HG02870 (cell line): ENCODE measurements at regions not wholly inside any gene's neighbourhood (a gene's known extent, or its start where the extent isn't known, plus 50 kb on each side); places are given as distances from the start of the nearest gene placed in this dataset.
"Not testable (repeated sequence)": the region's sequence is repeated elsewhere in the genome, so short reads cannot be mapped to it uniquely, and the experiment has no call there.

Experiments used
- ATAC-seq: cut with Tn5 transposase; IDR thresholded peaks from one replicate; pipeline ENCODE4 v1.9.1; 2021; ENCODE audit warnings: mild to moderate bottlenecking, moderate library complexity; ENCODE audit not compliant: unreplicated experiment

DNA sequence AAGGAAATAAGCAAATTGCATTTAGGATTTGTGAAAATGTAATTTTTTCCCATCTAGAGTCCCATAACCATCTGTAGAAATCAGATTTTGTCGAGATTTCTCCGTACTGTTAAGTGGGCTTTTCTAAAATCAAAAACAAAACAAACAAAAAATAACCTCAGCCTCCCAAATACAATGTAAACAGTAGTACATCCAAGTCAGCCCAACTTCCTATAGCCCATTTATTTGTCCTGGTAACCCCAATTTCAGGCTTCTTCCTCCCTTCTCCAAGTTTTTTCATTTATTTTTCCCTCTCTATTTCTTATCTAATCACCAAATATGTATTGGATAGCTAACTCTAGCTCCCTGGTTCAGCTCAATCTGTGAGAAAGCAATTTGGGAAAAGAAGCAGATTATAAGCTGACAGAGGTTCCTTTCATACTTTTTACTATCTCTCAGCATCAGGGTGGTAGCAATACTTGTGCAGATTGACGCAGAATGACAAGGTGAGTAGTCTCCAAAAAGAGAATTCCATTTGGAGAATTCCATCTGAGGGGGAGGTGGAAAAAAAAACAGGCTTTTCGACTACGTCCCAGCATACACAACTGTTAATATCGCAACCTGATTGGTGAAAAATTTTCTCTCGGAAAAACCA, 132.6 kb upstream of the BTN3A2 start:
- ATAC-seq: no peak

DNA sequence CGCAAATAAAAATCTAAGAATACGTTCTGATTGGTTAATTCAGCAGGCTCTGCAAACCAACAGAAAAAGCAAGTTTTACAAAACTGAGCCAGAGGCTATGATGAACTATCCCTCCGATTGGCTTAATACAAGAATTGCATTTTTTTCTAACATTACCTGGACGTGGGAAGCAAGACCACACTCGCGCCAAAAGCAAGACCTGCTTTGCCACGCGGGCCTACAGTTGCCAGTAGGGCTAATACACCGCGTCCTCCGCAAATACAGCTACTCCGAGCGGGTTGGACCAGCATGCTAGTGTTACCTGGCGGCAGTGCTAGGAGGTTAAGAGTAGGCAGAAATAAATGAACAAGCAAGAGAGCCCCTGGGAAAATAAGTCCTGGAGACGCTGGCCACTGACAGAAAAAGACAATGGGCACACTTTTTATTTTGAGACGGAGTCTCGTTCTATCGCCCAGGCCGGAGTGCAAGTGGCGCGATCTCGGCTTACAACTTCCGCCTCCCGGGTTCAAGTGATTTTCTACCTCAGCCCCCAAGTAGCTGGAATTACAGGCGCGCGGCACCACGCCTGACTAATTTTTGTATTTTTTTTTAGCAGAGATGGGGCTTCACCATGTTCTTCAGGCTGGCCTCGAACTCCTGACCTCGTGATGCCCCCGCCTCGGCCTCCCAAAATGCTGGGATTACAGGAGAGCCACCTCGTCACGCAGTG, 131.9 kb upstream of the BTN3A2 start:
- peak; percentile 9 for ATAC-seq

DNA sequence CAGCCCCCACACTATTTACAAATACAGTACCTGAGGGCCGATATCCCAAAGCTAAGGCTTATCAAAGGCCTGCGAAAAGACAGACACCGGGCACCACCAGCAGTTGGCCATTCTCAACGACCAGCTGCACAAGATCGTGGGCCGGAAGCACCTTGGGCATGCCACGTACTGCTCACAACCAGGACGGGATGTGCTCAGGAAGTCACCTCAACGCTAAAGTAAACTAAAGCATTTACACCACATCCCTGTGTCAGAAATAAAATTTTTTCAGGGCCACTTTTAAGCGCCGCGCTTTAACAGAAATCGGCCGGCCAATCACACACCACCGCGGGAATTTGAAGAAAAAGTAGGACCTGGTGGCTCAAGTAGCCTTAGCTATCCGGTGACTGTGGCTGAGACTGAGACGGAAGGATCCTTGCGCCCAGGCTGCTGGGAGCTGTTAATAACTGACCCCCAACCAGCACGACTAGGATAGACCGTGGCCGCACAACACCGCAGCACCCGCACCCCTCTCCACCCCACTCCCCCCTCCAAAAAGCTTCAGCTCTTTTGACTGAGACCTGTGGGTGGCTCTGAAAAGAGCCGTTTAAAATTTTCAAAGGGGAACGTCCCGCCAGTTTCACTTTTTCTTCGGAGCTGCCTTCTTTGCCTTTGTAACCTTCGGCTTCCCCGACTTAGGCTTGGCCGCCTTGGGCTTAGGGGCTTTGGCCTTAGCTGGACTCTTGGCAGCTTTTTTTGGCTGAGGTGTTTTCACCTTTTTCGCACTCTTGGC, 131.2 kb upstream of the BTN3A2 start:
- ATAC-seq: peak; percentile 40

DNA sequence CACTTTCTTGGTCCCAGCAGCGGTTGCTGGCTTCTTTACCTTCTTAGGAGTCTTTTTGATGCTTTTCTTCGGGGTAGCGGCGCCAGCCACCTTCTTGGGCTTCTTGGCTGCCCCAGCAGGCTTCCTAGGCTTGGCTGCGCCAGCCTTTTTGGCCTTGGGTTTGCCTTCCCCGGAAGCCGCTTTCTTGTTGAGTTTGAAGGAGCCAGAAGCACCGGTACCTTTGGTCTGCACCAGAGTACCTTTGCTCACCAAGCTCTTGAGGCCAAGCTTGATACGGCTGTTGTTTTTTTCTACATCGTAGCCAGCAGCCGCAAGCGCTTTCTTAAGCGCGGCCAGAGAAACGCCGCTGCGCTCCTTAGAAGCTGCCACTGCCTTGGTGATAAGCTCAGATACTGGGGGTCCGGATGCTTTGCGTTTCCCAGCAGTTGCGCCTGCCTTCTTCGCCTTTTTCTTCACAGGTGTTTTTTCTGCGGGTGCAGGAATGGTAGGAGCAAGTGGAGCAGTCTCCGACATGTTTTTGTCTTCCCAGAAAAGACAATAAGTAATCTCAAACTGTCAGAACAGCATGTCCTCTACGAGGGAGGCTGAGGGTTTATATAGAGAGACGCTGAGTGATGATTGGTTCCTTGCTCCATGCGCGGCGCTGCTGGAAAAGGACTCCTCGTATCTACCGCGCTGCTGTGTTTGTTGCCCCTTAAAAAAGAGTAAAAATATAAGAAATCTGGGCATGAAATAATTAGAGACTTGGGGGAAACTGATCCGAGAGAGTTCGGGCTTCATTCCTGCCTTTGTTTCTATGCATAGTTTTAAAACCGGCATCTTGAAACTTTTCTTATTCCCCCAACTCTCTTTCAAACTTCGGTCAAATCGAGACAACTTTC, 130.3 kb upstream of the BTN3A2 start:
- peak; percentile 47 for ATAC-seq

DNA sequence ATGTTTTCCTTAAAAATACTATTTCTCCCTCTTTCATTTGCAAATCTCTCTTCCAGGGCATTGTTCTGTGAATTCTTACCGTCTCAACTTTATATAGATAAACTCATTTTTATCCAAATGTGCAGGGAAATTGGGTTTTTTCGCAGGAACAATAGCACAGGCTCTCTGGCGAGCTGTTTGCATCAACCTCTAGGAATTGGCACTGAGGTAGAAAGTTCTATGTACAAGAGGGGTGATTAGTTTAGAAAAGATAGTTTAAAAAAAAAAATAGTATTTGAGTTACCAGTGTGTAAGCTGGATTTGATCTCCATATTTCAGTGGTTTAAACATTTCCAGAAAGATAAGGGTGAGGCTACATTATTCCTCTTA, 129.7 kb upstream of the BTN3A2 start:
- ATAC-seq: no peak

DNA sequence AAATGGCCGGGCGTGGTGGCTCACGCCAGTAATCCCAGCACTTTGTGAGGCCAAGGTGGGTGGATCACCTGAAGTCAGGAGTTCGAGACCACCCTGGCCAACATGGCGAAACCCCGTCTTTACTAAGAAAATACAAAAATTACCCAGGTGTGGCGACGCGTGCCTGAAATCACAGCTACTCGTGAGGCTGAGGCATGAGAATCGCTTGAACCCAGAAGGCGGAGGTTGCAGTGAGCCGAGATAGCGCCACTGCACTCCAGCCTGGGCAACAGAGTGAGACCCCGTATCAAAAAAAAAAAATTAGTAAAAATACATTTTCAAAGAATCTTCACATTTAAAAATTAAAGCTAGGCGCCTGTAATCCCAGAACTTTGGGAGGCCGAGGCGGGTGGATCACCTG, 125.6 kb upstream of the BTN3A2 start:
- ATAC-seq: not testable (repeated sequence)

DNA sequence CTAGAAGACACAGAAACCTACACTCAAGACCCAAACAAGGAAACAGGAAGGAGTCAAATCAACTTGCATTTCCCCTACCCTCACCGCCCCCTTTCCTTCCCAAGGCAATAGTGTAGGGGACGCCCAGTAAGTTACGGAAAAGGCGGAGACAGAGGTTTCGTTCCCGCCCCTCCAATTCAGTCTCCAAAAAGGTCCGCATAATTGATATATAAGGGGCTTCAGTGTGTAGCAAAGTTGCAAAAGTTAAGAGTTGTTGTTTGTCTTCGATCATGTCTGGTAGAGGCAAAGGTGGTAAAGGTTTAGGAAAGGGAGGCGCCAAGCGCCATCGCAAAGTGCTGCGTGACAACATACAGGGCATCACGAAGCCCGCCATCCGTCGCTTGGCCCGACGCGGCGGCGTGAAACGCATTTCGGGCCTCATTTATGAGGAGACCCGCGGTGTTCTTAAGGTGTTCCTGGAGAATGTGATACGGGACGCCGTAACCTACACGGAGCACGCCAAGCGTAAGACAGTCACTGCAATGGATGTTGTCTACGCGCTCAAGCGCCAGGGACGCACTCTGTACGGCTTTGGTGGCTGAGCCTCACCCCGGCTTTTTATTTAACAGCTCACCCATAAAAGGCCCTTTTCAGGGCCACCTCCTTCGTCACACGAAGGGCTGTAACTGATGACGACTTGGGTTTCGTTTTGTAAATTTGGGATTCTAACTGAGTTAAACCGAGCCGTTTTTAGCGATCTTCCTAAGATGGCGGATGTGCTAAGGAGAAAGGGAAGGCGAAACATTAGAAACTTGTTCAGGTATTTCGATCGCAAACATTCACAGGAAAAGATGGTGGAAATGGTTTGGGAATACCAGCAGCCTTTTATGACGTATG, 124.6 kb upstream of the BTN3A2 start:
- ATAC-seq: peak; percentile 57

DNA sequence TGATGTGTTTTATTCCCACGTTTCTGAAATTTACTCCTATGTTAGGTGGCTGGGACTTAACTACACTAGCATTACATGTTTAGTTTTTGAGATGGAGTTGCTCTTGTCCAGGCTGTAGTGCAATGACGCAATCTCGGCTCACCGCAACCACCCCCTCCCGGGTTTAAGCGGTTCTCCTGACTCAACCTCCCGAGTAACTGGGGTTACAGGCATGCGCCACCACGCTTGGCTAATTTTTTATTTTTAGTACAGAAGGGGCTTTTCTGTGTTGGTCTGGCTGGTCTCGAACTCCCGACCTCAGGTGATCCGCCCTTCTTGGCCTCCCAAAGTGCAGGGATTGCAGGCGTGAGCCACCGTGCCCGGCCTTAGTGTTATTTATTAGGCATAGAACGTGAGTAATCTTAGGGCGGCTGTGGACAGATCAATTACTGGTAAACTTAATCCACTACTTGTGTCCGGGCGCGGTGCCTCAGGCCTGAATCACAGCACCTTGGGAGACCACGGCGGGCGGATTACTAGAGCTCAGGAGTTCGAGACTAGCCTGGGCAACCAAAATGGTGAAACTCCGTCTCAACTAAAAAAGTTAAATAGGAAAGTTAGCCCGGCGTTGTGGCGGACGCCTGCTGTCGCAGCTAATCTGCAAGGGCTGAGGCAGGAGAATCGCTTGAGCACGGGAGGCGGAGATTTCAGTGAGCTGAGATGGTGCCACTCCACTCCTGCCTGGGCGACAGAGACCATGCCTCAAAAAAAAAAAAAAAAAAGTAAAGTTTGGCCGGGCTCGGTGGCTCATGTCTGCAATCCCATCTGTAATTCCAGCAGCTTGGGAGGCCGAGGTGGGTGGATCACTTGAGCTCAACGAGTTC, 123.7 kb upstream of the BTN3A2 start:
- ATAC-seq: peak; percentile 26

DNA sequence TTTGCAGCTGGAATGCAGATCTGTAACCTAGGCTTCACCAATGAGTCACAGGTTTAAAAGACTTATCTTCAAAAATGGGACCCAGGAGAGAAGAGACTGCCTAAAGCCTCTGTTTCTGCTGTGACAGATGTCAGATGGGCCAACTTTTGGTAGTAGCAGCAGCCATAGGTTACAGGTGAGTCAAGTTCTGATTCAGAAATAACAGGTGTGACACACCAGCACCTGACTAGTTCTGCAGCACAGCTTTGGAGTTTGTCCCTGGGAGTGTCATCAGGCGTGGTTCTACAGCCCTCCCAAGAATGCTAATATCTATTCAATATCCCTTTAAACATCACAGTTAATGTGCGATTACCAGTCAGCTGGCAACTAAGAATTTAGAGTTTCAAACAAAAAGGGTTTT, 121.9 kb upstream of the BTN3A2 start:
- no peak for ATAC-seq

DNA sequence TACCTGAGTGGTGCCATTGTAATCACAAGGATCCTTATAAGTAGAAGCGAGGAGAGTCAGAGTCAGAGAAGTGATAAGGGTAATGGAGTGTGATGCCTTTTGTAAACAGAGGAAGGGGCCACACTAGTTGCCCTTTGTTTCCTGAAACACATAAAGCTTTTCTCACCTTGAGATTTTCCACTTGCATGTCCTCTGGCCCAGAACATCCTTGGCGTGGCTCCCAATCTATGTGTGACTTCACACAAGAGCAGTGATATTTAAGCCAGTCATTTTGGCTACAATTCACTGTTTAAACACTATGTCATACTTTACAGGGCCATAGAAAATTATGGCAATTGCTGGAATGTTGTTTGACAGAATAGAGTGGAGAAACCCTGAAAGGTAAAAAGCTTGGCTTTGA, 121.2 kb upstream of the BTN3A2 start:
- no peak for ATAC-seq

DNA sequence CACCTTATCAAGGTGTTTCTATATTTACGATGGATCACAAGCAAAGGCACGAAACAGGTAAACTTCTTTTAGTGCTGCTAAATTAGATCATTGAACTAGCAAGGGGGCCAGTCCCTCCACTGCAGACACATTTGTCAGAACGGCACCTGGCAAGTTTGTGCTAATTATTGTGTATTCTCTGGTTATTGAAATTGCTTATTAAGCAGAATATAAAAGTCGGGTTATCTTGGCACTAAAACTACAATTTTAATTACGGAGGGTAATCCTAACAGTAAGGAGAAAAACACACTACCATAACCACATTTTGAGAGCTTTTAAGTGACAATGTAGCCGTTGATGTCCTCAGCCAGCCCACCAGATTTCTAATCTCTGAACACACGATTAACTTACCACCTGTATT, 118.9 kb upstream of the BTN3A2 start:
- ATAC-seq: no peak

DNA sequence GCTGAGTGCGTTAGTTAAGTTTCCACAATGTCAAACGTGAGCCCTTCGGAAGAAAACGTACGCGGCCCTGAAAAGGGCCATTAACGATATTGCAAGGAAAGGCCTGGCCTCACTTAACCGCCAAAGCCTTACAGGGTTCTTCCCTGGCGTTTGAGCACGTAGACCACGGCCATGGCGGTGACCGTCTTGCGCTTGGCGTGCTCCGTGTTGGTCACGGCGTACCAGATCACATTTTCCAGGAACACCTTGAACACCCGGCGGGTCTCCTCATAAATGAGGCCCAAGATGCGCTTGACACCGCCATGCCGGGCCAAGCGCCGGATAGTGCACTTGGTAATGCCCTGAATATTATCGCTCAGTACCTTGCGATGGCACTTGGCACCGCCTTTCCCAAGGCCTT, 118.4 kb upstream of the BTN3A2 start:
- no peak for ATAC-seq

DNA sequence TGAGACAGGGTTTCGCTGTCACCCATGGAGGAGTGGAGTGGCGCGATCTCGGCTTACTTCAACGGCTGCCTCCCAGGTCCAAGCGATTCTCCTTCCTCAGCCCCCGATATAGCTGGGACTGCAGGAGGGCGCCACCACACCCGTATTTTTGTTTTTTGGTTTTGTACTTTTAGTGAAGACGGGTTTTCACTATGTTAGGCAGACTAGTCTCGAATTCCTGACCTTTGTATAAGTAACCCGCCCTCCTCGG, 115.4 kb upstream of the BTN3A2 start:
- ATAC-seq: peak; percentile 27

DNA sequence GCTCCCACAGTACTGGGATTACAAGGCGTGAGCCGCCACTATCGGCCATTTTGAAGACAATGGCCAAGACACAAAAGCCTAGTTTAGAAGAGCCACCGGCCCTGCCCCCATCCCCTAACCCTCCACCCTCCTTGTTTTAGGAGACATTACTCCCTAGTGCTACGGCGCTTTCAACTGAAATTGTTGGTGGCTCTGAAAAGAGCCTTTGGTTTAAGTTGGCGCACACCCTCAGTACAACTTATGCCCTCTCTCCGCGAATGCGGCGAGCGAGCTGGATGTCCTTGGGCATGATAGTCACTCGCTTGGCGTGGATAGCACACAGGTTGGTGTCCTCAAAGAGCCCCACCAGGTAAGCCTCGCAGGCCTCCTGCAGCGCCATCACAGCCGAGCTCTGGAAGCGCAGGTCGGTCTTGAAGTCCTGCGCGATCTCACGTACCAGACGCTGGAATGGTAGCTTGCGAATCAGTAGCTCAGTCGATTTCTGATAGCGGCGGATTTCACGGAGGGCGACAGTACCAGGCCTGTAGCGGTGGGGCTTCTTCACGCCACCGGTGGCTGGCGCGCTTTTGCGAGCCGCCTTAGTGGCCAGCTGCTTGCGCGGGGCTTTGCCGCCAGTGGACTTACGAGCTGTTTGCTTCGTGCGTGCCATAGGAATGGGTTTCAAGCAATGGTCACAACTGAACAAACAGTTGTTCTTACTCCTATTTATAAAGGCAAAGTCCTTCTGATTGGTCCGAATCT, 114.9 kb upstream of the BTN3A2 start:
- ATAC-seq: peak; percentile 50

DNA sequence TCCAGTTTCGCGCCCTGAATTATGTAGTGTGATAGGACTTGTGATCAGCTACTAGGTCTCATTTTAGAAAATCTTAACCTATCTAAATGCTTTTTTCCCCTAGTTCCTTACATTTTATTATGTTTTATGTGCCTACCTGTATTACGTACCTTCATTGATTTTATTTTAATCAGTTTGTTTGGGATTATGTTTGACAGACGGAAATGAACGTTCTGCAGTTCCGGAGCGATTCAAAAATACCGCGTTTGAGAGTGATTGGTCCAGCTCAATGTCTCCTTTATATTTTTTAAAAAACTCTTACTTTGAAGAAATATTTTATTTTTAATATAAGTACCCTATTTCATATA, 114.3 kb upstream of the BTN3A2 start:
- ATAC-seq: no peak

DNA sequence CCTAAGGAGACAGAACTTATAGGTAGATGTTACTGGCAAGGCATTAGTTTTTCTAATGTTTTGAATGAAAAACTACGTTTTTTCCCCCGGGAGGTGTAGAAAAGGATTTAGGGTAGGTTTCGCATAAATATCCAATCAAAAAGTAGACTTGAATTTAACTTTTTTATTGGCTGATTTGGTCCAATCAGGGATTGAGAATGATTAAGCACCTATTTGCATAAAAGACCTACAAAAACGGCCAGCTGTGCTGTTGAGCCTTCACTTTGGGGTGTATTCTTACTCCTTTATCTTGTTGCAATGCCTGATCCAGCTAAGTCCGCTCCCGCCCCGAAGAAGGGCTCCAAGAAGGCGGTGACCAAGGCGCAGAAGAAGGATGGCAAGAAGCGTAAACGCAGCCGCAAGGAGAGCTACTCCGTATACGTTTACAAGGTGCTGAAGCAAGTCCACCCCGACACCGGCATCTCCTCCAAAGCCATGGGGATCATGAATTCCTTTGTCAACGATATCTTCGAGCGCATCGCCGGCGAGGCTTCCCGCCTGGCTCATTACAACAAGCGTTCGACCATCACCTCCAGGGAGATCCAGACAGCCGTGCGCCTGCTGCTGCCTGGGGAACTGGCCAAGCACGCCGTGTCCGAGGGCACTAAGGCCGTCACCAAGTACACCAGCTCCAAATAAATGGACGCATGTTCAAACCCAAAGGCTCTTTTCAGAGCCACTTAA, 113.5 kb upstream of the BTN3A2 start:
- peak; percentile 47 for ATAC-seq

DNA sequence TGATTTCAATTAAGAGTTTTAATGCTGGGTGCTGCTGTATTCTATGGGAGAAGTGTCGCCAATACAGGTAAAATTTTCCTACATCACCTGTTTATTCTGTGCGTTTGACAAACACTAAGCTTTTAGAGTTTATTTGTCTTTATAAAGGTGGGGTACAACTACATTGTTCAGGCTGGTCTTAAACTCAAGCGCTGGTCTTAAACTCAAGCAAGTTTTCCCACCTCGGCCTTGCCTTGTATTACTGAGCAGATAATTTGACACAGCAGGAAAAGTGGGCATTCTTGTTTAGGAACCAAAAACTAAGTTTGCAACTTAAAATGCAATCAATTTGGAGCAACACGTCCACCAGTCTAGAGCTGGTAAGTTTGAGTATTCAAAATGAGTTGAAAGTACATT, 112.9 kb upstream of the BTN3A2 start:
- ATAC-seq: no peak

DNA sequence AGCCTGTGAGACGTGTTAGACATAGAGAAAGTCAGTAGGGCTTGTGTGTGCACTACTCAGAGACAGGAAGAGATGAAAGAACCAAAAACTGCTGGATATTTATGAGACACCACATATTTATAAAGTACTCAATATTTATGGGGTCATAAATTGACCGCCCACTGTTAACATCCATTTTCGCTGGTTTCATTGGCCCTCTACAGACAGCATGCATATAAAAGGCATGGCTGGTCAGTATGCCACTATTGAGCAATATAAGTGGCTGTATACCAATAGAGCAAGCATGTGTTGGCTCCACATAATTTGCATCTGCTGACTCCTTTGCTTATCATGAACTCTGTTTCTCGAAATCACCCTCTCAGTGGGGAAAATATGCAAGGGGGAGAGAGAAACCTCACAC, 110.3 kb upstream of the BTN3A2 start:
- ATAC-seq: no peak
